DND-41 (cell line): ENCODE measurements at regions not wholly inside any gene's neighbourhood (a gene's known extent, or its start where the extent isn't known, plus 50 kb on each side); places are given as distances from the start of the nearest gene placed in this dataset.

Source experiments
- EZH2 ChIP-seq: IDR thresholded peaks from 3 replicates; pipeline ENCODE4 v1.6.1; 2012; ENCODE audit warnings: borderline replicate concordance, low read depth, mild to moderate bottlenecking, moderate library complexity, low read length, inconsistent platforms; ENCODE audit not compliant: severe bottlenecking
- TF ChIP-seq, protein P1 (sequence below): IDR thresholded peaks from 2 replicates; pipeline ENCODE4 v1.5.1; 2012; ENCODE audit warnings: borderline replicate concordance, low read length, moderate library complexity, mild to moderate bottlenecking; ENCODE audit not compliant: poor library complexity, severe bottlenecking; ENCODE audit errors: extremely low read depth

DNA sequence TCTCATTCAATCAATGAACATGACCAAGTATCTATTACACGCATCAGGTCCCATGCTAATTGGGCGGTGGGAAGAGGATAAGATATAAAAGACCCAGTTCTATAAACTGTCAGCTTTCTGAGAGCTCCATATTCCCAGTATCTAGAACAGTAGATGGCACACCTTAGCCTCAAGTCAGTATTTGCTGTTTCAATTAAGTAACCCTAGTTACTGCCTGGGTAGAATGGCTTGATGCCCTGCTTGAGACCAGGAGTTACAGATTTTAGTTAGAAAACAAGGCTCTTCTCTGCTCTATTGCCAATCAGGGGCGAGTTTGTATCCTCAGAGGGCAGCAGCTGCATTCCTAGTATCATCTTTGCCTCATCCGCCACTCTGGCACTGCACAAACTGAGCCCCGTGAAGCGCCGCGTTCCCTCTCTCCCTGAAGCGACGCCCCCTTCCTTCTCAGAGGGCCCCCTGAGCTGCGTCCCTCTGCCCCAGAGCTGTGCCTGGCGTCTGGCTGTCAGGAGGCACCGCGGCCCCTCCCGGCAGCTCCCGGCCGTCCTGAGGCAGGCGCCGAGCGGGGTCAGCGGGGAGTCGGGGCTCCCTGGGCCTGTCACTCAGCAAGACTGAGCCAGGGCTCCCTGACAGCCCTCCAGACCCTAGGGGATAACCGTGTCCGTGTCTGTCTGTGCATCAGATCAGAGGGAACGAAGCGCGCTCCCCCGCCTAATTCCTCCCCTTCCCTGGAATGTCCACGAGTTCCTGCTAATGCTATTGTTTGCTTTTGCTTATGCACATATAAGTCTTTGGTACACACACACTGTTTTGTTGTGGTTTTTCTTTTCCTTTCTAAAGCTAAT is 212.4 kb upstream of the TTC29 start:
- TF ChIP-seq, protein P1, sequence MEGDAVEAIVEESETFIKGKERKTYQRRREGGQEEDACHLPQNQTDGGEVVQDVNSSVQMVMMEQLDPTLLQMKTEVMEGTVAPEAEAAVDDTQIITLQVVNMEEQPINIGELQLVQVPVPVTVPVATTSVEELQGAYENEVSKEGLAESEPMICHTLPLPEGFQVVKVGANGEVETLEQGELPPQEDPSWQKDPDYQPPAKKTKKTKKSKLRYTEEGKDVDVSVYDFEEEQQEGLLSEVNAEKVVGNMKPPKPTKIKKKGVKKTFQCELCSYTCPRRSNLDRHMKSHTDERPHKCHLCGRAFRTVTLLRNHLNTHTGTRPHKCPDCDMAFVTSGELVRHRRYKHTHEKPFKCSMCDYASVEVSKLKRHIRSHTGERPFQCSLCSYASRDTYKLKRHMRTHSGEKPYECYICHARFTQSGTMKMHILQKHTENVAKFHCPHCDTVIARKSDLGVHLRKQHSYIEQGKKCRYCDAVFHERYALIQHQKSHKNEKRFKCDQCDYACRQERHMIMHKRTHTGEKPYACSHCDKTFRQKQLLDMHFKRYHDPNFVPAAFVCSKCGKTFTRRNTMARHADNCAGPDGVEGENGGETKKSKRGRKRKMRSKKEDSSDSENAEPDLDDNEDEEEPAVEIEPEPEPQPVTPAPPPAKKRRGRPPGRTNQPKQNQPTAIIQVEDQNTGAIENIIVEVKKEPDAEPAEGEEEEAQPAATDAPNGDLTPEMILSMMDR = no peak
- TF ChIP-seq EZH2 = no peak
